Transverse colon (tissue), 4 donors: ENCODE measurements at regions not wholly inside any gene's neighbourhood (a gene's known extent, or its start where the extent isn't known, plus 50 kb on each side); places are given as distances from the start of the nearest gene placed in this dataset.
"Not testable (repeated sequence)": the region's sequence is repeated elsewhere in the genome, so short reads cannot be mapped to it uniquely, and the experiment has no call there.

Experiments used
- CTCF ChIP-seq, 5 experiments: fragments of 200-600 bp in 3 of 5; fragments of 450-650 bp in 2 of 5; sonication (generic) in 3 of 5; IDR thresholded peaks; 1 replicate in 2 of 5; 2 replicates in 3 of 5; pipeline ENCODE4 v1.5.1; 2016 to 2017; ENCODE audit warnings: antibody characterized with exemption in 5 of 5, inconsistent platforms in 3 of 5, mild to moderate bottlenecking in 2 of 5, moderate library complexity in 1 of 5
- POLR2A ChIP-seq: fragments of 450-650 bp; IDR thresholded peaks from one replicate; pipeline ENCODE4 v1.6.1; 2016; ENCODE audit warnings: antibody characterized with exemption, mild to moderate bottlenecking, moderate library complexity
- POLR2AphosphoS5 ChIP-seq, 3 donors: sonication (generic); formaldehyde crosslinking; IDR thresholded peaks; one replicate each; pipeline ENCODE4 v1.6.1; 2016; ENCODE audit warnings: antibody characterized with exemption in 3 of 3

GRCh38 chr3:110507570-110507969, 564.0 kb upstream of the NECTIN3 start:
- TF ChIP-seq CTCF (IDR thresholded peaks at IDR 0.05); POLR2AphosphoS5 (IDR thresholded peaks at IDR 0.05); POLR2A: not testable (repeated sequence)
